ENCODE measurements at regions not wholly inside any gene's neighbourhood (a gene's known extent, or its start where the extent isn't known, plus 50 kb on each side); places are given as distances from the start of the nearest gene placed in this dataset.

- no peak for DNase-seq
Measured at GRCh38 chr12:132439333-132439904, 50.5 kb upstream of the FBRSL1 start.

- no peak for DNase-seq
Measured at GRCh38 chr12:132438726-132439125, 51.2 kb upstream of the FBRSL1 start.

- DNase-seq = peak; percentile 67
Measured at GRCh38 chr12:132437943-132438700, 51.8 kb upstream of the FBRSL1 start.

GRCh38 chr12:132437252-132437932 is 52.6 kb upstream of the FBRSL1 start:
- DNase-seq = peak; percentile 64

- no peak for DNase-seq
Measured at GRCh38 chr12:132436791-132437251, 53.1 kb upstream of the FBRSL1 start.

GRCh38 chr12:132435486-132436187 is 54.3 kb upstream of the FBRSL1 start:
- DNase-seq = no peak

- peak; percentile 49 for DNase-seq
Measured at GRCh38 chr12:132433641-132434395, 56.1 kb upstream of the FBRSL1 start.

- peak; percentile 98 for DNase-seq
Measured at GRCh38 chr12:132432721-132433577, 57.0 kb upstream of the FBRSL1 start.

GRCh38 chr12:132432126-132432705 is 57.7 kb upstream of the FBRSL1 start:
- no peak for DNase-seq

GRCh38 chr12:132430838-132431774 is 58.8 kb upstream of the FBRSL1 start:
- peak; percentile 86 for DNase-seq

GRCh38 chr12:132429946-132430643 is 59.9 kb upstream of the FBRSL1 start:
- peak; percentile 95 for DNase-seq

- peak; percentile 88 for DNase-seq
Measured at GRCh38 chr12:132429602-132429945, 60.4 kb upstream of the FBRSL1 start.

GRCh38 chr12:132428936-132429601 is 60.9 kb upstream of the FBRSL1 start:
- peak; percentile 73 for DNase-seq

- peak; percentile 70 for DNase-seq
Measured at GRCh38 chr12:132427999-132428935, 61.7 kb upstream of the FBRSL1 start.

GRCh38 chr12:132427174-132427768 is 62.7 kb upstream of the FBRSL1 start:
- DNase-seq = peak; percentile 41

GRCh38 chr12:132426349-132427173 is 63.4 kb upstream of the FBRSL1 start:
- DNase-seq = no peak

Measured in tongue (tissue), 1 donor.